Mucosa of descending colon (tissue), 3 donors: ENCODE measurements at regions not wholly inside any gene's neighbourhood (a gene's known extent, or its start where the extent isn't known, plus 50 kb on each side); places are given as distances from the start of the nearest gene placed in this dataset.

ENCODE experiments used
- ATAC-seq: fragments of 200-7000 bp; cut with Tn5 transposase; one replicate; pipeline ENCODE4 v1.9.1; 2020; ENCODE audit warnings: mild to moderate bottlenecking, moderate library complexity
- DNase-seq, 3 donors: peaks; one replicate each; pipeline ENCODE4 v3.0.0-alpha.2; 2020
- H3K36me3 ChIP-seq: fragments of 200-600 bp; one replicate; pipeline ENCODE4 v1.8.0; 2021; ENCODE audit warnings: low read depth, mild to moderate bottlenecking
- H3K4me1 ChIP-seq: fragments of 200-600 bp; one replicate; pipeline ENCODE4 v1.8.0; 2021; ENCODE audit warnings: low read depth, mild to moderate bottlenecking
- H3K4me3 ChIP-seq: fragments of 200-600 bp; one replicate; pipeline ENCODE4 v1.8.0; 2021; ENCODE audit warnings: mild to moderate bottlenecking
- H3K9me3 ChIP-seq: fragments of 200-600 bp; one replicate; pipeline ENCODE4 v1.8.0; 2021; ENCODE audit warnings: mild to moderate bottlenecking
- CTCF ChIP-seq: fragments of 200-600 bp; IDR thresholded peaks from one replicate; pipeline ENCODE4 v1.8.0; 2022; ENCODE audit warnings: antibody characterized with exemption, mild to moderate bottlenecking
- intact Hi-C, 2 donors: fragments of 100-400 bp; cut with DNase I in 1 of 2; cut with micrococcal nuclease in 1 of 2; formaldehyde crosslinking; loops; one replicate each; pipeline versions ENCODE4 v1.11.0 to v1.11.1; 2022; cut with DNase I, micrococcal nuclease
- donor health status: DM: no; HTN: no; CAD: no; lungs with moderate emphysema.
- donor health status: DM: no; HTN: no; CAD: no.
- donor health status: DM: no; HTN: yes; CAD: no.

DNA sequence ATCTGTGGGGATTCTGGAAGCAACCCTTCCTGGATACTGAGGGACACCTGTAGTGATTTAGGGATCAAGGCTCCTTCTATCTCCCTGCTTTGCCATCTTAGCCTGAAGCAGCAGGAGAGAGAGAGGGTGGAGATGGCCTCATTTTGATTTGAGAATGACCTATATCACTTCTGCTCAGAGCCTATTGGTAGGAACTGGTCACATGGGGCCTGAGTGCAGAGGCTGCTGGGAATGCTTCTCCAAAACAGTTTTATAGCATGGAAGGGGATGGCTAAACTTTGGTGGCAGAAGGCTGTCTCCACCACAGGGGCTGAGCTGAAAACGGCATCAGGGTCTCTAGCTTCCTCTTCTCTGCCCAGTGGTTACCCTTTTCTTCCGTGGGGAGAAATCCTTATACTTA lies 105.8 kb downstream of the TBX19 start:
- Histone ChIP-seq H3K9me3 (no peaks in the 10 kb centered on the region), H3K36me3 (no peaks in the 10 kb centered on the region), H3K4me3 (no peak overlapping the region), H3K4me1 (no peaks in the 10 kb centered on the region)
- DNase-seq (no peak), ATAC-seq (no peak)
- TF ChIP-seq CTCF = no peak
- intact Hi-C loops = no loop called here

DNA sequence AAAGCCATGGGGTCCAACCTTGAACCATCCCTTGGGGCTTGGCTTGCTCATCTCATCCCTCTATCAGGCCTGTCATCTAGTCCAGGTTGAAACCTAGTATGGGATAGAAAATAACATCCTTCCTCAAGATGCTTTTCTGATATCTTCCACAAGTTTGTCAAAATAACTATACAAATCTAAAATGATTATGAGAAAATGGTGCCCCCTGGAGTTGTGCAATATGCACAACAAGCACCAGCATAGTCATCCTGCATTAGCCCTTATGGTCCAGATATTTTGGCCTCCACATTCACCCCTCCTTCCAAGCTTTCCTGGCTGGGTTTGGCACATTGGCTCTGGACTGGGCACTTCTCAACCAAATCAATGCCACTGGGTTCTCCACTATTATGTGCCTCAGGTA lies 101.2 kb downstream of the TBX19 start:
- DNase-seq (no peak), ATAC-seq (no peak)
- no peak for TF ChIP-seq CTCF
- intact Hi-C loops = no loop called here
- H3K36me3 ChIP-seq = no peaks in the 10 kb centered on the region
- H3K9me3 ChIP-seq = no peaks in the 10 kb centered on the region
- H3K4me3 ChIP-seq = no peak overlapping the region
- H3K4me1 ChIP-seq = no peaks in the 10 kb centered on the region

DNA sequence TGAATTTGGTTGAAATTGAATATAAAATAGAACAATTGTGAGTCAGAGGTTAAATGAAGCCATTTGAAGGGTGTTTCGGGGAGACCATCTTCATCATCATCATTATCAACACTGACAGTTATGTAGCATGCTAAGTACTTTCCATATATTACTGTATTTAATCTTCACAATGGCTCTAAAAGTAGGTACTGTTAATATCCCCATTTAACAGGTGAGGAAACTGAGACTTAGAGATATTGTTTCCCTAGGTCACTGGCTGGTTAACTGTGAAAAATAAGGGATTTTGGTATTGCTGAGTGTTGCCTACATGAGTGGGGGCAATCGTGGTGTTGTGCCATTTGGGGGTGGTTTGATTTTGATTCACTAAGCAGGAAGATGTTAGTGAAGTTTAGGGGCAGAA lies 100.3 kb downstream of the TBX19 start:
- DNase-seq (no peak), ATAC-seq (no peak)
- Histone ChIP-seq H3K36me3 (no peaks in the 10 kb centered on the region), H3K4me1 (no peaks in the 10 kb centered on the region), H3K4me3 (no peak overlapping the region), H3K9me3 (no peaks in the 10 kb centered on the region)
- intact Hi-C loops = no loop called here
- TF ChIP-seq CTCF = no peak

DNA sequence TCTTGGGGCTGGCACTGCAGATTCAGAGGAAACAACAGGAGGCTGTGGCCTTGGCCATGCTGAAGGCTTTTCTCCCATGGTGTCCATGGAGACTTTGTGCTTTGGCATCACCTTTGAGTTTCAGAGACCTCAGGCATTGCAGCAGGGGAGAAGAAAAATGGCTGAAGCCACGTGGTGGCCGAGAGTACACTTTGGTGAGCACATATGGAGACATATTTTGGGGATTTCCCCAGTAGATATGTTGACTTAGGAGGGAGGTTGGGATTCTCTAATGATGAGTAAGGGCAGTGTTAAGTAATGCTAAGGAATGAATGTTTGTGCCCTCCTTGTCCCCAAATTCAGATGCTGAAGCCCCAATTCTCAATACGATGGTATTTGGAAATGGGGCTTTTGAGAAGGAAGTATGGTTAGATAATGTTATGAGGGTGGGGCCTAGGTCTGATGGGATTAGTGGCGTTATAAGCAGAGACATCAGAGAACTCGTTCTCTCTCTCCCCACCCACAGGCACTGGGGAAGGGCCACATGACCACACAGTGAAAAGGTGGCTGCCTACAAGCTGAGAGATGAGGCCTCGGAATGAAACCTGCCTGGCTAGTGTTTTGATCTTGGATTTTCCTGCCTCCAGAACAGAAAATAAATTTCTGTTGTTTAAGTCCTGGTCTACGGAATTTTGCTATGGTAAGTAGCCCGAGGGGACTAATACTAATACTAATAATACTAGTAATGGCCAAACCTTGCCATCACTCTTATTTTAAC lies 98.6 kb downstream of the TBX19 start:
- Histone ChIP-seq H3K4me3 (no peak overlapping the region), H3K36me3 (no peaks in the 10 kb centered on the region), H3K9me3 (no peaks in the 10 kb centered on the region), H3K4me1 (no peaks in the 10 kb centered on the region)
- TF ChIP-seq CTCF = no peak
- DNase-seq (no peak), ATAC-seq (no peak)
- intact Hi-C loops = no loop called here

GRCh38 chr1:168375566-168376300 lies 95.1 kb downstream of the TBX19 start:
- TF ChIP-seq CTCF = no peak
- H3K4me3 ChIP-seq = no peak overlapping the region
- intact Hi-C loops = no loop called here
- DNase-seq (no peak), ATAC-seq (no peak)
- no peaks in the 10 kb centered on the region for H3K36me3 ChIP-seq
- H3K9me3 ChIP-seq = no peaks in the 10 kb centered on the region
- H3K4me1 ChIP-seq = no peaks in the 10 kb centered on the region
